ENCODE measurements at regions not wholly inside any gene's neighbourhood (a gene's known extent, or its start where the extent isn't known, plus 50 kb on each side); places are given as distances from the start of the nearest gene placed in this dataset.
"Not testable (repeated sequence)": the region's sequence is repeated elsewhere in the genome, so short reads cannot be mapped to it uniquely, and the experiment has no call there.

- DNase-seq (ENCODE audit: low read depth, low spot score): no peak
These were observed 271.1 kb upstream of the CDH11 start for GRCh38 chr16:65392806-65393565.

- DNase-seq (ENCODE audit: low read depth, low spot score): no peak
These were observed 266.7 kb upstream of the CDH11 start for GRCh38 chr16:65388592-65388991.

GRCh38 chr16:65386672-65387071 is 264.8 kb upstream of the CDH11 start:
- DNase-seq (ENCODE audit: low read depth, low spot score): no peak

- no peak for DNase-seq (ENCODE audit: low read depth, low spot score)
These were observed 262.6 kb upstream of the CDH11 start for GRCh38 chr16:65384441-65384840.

GRCh38 chr16:65377195-65377594 is 255.3 kb upstream of the CDH11 start:
- DNase-seq (ENCODE audit: low read depth, low spot score): no peak

- DNase-seq (ENCODE audit: low read depth, low spot score): no peak
These were observed 254.7 kb upstream of the CDH11 start for GRCh38 chr16:65376601-65377000.

GRCh38 chr16:65375651-65376050 is 253.8 kb upstream of the CDH11 start:
- no peak for DNase-seq (ENCODE audit: low read depth, low spot score)

GRCh38 chr16:65373097-65373496 is 251.2 kb upstream of the CDH11 start:
- no peak for DNase-seq (ENCODE audit: low read depth, low spot score)

GRCh38 chr16:65372171-65372570 is 250.3 kb upstream of the CDH11 start:
- no peak for DNase-seq (ENCODE audit: low read depth, low spot score)

GRCh38 chr16:65365732-65366715 is 244.2 kb upstream of the CDH11 start:
- no peak for DNase-seq (ENCODE audit: low read depth, low spot score)

GRCh38 chr16:65356721-65357120 is 234.9 kb upstream of the CDH11 start:
- not testable (repeated sequence) for DNase-seq (ENCODE audit: low read depth, low spot score)

GRCh38 chr16:65355706-65356105 is 233.8 kb upstream of the CDH11 start:
- DNase-seq (ENCODE audit: low read depth, low spot score): no peak

GRCh38 chr16:65353183-65353582 is 231.3 kb upstream of the CDH11 start:
- no peak for DNase-seq (ENCODE audit: low read depth, low spot score)

GRCh38 chr16:65349626-65350025 is 227.8 kb upstream of the CDH11 start:
- DNase-seq (ENCODE audit: low read depth, low spot score): no peak

GRCh38 chr16:65343556-65343955 is 221.7 kb upstream of the CDH11 start:
- no peak for DNase-seq (ENCODE audit: low read depth, low spot score)

- DNase-seq (ENCODE audit: low read depth, low spot score): no peak
These were observed 220.5 kb upstream of the CDH11 start for GRCh38 chr16:65342231-65342866.

- DNase-seq (ENCODE audit: low read depth, low spot score): no peak
These were observed 217.2 kb upstream of the CDH11 start for GRCh38 chr16:65339062-65339461.

- DNase-seq (ENCODE audit: low read depth, low spot score): no peak
These were observed 214.3 kb upstream of the CDH11 start for GRCh38 chr16:65336160-65336559.

GRCh38 chr16:65334081-65334480 is 212.2 kb upstream of the CDH11 start:
- DNase-seq (ENCODE audit: low read depth, low spot score): no peak

GRCh38 chr16:65333283-65333682 is 211.4 kb upstream of the CDH11 start:
- DNase-seq (ENCODE audit: low read depth, low spot score): no peak

GRCh38 chr16:65327346-65327745 is 205.5 kb upstream of the CDH11 start:
- no peak for DNase-seq (ENCODE audit: low read depth, low spot score)

GRCh38 chr16:65323655-65324237 is 201.9 kb upstream of the CDH11 start:
- no peak for DNase-seq (ENCODE audit: low read depth, low spot score)
